Cardiac fibroblast (primary cell): ENCODE measurements at regions not wholly inside any gene's neighbourhood (a gene's known extent, or its start where the extent isn't known, plus 50 kb on each side); places are given as distances from the start of the nearest gene placed in this dataset.

Experiments
- DNase-seq, 2 donors: peaks; one replicate each; pipeline versions ENCODE4 v3.0.0 to v3.0.0-alpha.2; 2010; ENCODE audit warnings: low read depth in 2 of 2
- H3K4me3 ChIP-seq, 2 donors: replicated peaks in 1 of 2; 1 replicate in 1 of 2; 2 replicates in 1 of 2; pipeline ENCODE4 v1.5.1; 2011; ENCODE audit warnings: low read depth in 2 of 2, low read length in 2 of 2, mild to moderate bottlenecking in 2 of 2, moderate library complexity in 1 of 2
- TF ChIP-seq, protein P1 (sequence below): IDR thresholded peaks from one replicate; pipeline ENCODE4 v1.5.1; 2011; ENCODE audit warnings: low read depth, mild to moderate bottlenecking, low read length, inconsistent platforms

DNA sequence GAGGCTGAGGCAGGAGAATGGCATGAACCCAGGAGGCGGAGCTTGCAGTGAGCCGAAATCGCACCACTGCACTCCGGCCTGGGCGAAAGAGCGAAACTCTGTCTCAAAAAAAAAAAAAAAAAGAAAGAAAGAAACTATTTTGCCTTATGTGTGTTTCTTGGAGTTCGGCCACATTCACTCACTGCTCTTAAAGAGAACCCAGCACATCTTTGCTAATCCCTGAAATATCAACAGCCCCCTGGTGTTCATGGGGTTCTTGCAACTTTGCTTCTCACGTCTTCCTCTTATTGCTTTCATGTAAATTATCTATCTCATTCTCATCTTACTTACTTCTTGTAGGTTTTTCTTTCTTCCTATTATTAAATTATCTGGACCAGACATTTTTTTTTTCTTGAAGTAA is 126.3 kb upstream of the ASTN2 start:
- no peak overlapping the region for H3K4me3 ChIP-seq
- TF ChIP-seq, protein P1, sequence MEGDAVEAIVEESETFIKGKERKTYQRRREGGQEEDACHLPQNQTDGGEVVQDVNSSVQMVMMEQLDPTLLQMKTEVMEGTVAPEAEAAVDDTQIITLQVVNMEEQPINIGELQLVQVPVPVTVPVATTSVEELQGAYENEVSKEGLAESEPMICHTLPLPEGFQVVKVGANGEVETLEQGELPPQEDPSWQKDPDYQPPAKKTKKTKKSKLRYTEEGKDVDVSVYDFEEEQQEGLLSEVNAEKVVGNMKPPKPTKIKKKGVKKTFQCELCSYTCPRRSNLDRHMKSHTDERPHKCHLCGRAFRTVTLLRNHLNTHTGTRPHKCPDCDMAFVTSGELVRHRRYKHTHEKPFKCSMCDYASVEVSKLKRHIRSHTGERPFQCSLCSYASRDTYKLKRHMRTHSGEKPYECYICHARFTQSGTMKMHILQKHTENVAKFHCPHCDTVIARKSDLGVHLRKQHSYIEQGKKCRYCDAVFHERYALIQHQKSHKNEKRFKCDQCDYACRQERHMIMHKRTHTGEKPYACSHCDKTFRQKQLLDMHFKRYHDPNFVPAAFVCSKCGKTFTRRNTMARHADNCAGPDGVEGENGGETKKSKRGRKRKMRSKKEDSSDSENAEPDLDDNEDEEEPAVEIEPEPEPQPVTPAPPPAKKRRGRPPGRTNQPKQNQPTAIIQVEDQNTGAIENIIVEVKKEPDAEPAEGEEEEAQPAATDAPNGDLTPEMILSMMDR: no peak
- DNase-seq: no peak

DNA sequence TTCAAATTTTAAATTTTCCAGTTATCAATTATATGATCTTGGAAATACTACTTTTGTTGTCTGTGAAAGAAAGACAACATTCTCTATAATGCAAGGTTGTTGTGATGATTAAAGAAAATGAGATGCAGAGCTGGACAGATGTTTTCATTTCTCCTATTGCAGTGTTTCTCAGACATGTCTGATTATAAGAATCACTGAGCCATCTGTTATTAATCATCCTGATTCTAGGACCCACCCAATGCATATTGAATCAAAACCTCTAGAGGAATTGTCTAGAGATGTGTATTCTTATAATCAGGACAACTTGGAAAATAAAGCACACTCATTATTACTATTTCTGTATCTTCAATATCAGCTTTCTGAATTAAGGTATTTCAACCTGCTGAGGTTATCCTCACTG is 121.1 kb upstream of the ASTN2 start:
- no peak for DNase-seq
- no peak overlapping the region for H3K4me3 ChIP-seq
- TF ChIP-seq, protein P1: no peak

DNA sequence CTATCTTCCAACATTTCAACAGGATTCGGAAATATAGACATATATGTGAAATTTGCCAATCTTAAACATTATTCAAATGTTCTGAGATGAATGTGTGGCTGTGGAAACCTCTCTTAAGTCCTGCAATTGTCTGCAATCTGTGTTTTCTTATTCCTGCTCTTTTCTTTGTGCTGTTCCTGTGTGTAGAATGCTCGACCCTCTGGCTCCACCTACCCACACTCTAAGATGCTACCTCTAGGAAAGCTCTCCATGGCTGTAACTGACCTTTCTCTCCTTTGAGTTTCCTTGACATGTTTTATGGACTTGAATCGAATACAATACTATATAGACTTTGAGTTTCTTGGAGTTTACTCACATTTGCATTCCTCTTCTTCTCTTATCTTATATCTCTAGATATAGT is 120.6 kb upstream of the ASTN2 start:
- DNase-seq: no peak
- TF ChIP-seq, protein P1: no peak
- no peak overlapping the region for H3K4me3 ChIP-seq

DNA sequence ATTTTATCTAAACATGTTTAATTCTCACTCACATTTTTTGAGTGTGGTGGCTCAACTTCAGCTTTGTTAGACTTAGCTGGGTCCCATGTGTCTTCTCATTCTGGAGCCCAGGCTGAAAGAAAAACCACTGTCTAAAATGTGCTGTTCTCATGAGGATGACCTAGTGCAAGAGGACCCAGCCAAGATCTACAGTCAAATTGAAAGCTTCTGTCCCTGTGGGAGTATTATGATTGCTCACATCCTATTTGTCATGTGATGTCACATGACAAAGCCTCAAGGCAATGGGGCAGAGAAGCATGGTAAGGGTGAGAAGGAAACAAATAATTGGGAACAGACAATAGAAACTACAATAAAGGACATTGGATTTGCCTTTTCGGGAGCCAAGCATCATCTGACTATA is 113.4 kb upstream of the ASTN2 start:
- H3K4me3 ChIP-seq: no peak overlapping the region
- TF ChIP-seq, protein P1: no peak
- no peak for DNase-seq

DNA sequence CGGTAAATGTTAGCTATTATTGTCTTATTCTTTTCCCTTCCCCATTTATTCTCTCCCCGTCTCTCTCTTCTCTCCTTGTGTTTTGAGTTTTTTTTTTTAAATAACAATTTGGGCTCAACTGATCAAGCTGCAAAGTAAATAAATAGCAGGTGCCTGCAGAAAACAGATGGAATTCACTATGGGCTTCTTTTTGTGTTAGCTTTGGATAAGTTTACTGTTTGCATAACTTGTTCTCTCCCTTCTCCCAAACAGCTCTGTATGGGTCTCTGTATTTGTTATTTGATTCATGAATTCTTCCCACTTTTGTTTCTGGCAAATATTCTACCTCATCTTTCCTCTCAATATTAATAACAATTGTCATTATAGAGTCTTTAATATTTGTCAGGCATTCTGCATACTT is 111.8 kb upstream of the ASTN2 start:
- H3K4me3 ChIP-seq: no peak overlapping the region
- DNase-seq: no peak
- TF ChIP-seq, protein P1: no peak

DNA sequence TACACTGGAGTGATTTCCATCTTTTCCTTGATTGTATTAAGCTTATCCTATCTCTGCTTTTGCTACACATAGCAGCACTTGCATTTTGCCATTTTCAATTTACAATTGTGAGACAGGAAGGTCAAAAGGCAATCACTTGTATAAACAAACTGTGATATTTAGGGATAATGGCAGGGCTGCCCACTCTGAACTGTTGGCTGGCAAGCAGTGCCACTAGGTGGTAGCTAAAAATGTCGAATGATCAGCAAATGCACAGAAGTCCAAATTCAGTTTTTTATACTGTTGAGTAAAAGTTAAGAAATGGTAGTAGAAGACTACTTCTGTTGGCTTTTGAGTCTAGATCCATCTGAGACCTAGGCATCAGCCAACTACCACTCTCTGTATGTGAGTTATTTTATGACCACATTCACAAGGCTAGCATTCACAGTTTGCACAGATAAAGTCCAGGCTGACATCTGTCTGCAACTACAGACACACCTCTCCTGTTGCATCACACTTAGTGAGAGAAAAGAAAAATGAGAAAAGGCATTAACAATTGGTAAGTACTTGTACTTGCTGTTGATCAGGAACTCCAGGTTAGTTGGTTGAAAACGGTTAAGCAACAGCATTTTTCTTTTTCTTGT is 108.8 kb upstream of the ASTN2 start:
- TF ChIP-seq, protein P1: no peak
- no peak overlapping the region for H3K4me3 ChIP-seq
- DNase-seq: no peak

DNA sequence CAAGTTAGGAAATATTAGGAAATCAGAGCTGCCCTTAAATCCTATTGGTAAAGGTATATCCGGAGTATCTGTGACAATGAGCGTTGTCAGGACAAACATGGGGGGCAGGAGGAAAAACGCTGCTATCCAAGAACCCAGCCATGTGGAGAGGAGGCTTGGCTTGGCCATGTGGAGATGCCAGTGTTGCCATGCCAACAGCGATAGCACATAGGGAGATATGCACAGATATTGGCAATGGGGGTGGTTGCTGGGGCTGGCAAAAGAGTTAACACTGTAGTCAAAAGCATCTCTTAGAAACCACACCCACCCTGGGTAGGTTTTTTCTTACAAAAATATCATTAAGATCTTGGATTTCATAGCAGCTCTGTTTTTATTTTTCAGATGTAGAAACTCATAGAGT is 106.4 kb upstream of the ASTN2 start:
- TF ChIP-seq, protein P1: no peak
- no peak for DNase-seq
- H3K4me3 ChIP-seq: no peak overlapping the region
